Putamen (tissue), 1 donor: ENCODE measurements at regions not wholly inside any gene's neighbourhood (a gene's known extent, or its start where the extent isn't known, plus 50 kb on each side); places are given as distances from the start of the nearest gene placed in this dataset.
"Not testable (repeated sequence)": the region's sequence is repeated elsewhere in the genome, so short reads cannot be mapped to it uniquely, and the experiment has no call there.

ENCODE experiments used
- DNase-seq: peaks from one replicate; pipeline ENCODE4 v3.0.0-alpha.2; 2016; ENCODE audit warnings: low spot score

- no peak for DNase-seq
Observed at GRCh38 chr13:50417597-50417996, 402.4 kb downstream of the KCNRG start.

- no peak for DNase-seq
Observed at GRCh38 chr13:50419331-50419865, 404.2 kb downstream of the KCNRG start.

- DNase-seq = peak; percentile 19
Observed at GRCh38 chr13:50419896-50420295, 404.7 kb downstream of the KCNRG start.

GRCh38 chr13:50420718-50421472 lies 405.7 kb downstream of the KCNRG start:
- DNase-seq = peak; percentile 7

- no peak for DNase-seq
Observed at GRCh38 chr13:50421473-50422130, 406.4 kb downstream of the KCNRG start.

- no peak for DNase-seq
Observed at GRCh38 chr13:50422181-50423148, 407.2 kb downstream of the KCNRG start.

GRCh38 chr13:50424993-50425392 lies 409.7 kb downstream of the KCNRG start:
- DNase-seq = no peak

GRCh38 chr13:50425772-50426171 lies 410.5 kb downstream of the KCNRG start:
- no peak for DNase-seq

GRCh38 chr13:50426927-50427326 lies 411.7 kb downstream of the KCNRG start:
- DNase-seq = no peak

GRCh38 chr13:50427511-50427910 lies 412.3 kb downstream of the KCNRG start:
- not testable (repeated sequence) for DNase-seq

- DNase-seq = no peak
Observed at GRCh38 chr13:50428183-50428877, 413.1 kb downstream of the KCNRG start.

- DNase-seq = no peak
Observed at GRCh38 chr13:50435011-50435410, 408.5 kb downstream of the DLEU7 start.

GRCh38 chr13:50437252-50437651 lies 406.2 kb downstream of the DLEU7 start:
- DNase-seq = no peak

- no peak for DNase-seq
Observed at GRCh38 chr13:50438351-50438750, 405.1 kb downstream of the DLEU7 start.

- DNase-seq = no peak
Observed at GRCh38 chr13:50441130-50441529, 402.4 kb downstream of the DLEU7 start.

GRCh38 chr13:50444726-50445125 lies 398.8 kb downstream of the DLEU7 start:
- no peak for DNase-seq

GRCh38 chr13:50446611-50447010 lies 396.9 kb downstream of the DLEU7 start:
- no peak for DNase-seq

- no peak for DNase-seq
Observed at GRCh38 chr13:50448535-50448998, 394.9 kb downstream of the DLEU7 start.

- DNase-seq = no peak
Observed at GRCh38 chr13:50449465-50449864, 394.0 kb downstream of the DLEU7 start.

GRCh38 chr13:50450279-50450678 lies 393.2 kb downstream of the DLEU7 start:
- no peak for DNase-seq

- DNase-seq = no peak
Observed at GRCh38 chr13:50451609-50452008, 391.9 kb downstream of the DLEU7 start.
